ENCODE measurements at regions not wholly inside any gene's neighbourhood (a gene's known extent, or its start where the extent isn't known, plus 50 kb on each side); places are given as distances from the start of the nearest gene placed in this dataset.

DNA sequence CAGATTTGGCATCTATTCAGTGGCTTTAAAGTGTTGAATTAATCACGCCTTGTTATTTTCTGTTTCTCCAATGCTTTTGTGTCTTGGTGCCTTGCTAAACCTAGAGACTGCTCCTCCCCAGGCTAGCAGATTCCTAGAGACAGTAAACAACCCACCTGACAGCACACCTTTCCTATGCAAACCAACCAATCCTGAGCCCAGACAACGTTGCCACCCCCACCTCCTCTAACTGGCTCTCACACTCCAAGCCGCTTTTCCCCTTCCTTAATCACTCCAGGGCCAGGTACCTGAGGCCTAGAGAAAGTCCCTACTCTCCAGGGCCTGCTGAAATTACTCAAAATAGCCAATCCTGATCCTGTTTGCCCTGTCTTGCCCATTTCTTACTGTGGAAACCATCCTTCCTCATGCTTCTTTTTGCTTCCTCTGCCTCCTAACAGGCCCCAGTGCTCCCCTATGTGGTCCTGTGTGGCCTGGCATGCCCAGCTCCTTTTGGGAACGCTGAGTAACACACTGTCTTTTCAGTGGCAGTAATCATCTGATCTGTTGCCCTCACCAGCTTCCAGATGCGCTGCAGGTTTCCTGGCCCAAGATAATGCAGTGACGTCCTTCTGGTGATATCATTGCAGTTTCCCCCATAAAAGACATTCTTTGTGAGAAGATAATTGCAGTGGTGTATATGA, 53.4 kb downstream of the GAS1 start:
- H3K9me3 ChIP-seq (ENCODE audit: insufficient read depth, low read length), result no peaks in the 10 kb centered on the region
- H3K4me2 ChIP-seq (ENCODE audit: low read length), result no peak overlapping the region
- no peaks in the 10 kb centered on the region for H3K4me1 ChIP-seq (ENCODE audit: low read length)
- no peaks in the 10 kb centered on the region for H3K27me3 ChIP-seq (ENCODE audit: low read depth, low read length)
- no peaks in the 10 kb centered on the region for H4K20me1 ChIP-seq (ENCODE audit: insufficient read depth, low read length)
- H3K36me3 ChIP-seq (replicated peaks; ENCODE audit: low read depth, low read length), result no peaks in the 10 kb centered on the region
- TF ChIP-seq, protein P1, sequence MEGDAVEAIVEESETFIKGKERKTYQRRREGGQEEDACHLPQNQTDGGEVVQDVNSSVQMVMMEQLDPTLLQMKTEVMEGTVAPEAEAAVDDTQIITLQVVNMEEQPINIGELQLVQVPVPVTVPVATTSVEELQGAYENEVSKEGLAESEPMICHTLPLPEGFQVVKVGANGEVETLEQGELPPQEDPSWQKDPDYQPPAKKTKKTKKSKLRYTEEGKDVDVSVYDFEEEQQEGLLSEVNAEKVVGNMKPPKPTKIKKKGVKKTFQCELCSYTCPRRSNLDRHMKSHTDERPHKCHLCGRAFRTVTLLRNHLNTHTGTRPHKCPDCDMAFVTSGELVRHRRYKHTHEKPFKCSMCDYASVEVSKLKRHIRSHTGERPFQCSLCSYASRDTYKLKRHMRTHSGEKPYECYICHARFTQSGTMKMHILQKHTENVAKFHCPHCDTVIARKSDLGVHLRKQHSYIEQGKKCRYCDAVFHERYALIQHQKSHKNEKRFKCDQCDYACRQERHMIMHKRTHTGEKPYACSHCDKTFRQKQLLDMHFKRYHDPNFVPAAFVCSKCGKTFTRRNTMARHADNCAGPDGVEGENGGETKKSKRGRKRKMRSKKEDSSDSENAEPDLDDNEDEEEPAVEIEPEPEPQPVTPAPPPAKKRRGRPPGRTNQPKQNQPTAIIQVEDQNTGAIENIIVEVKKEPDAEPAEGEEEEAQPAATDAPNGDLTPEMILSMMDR (IDR thresholded peaks at IDR 0.05; ENCODE audit: low read depth, low read length), result no peak
- TF ChIP-seq EZH2phosphoT487 (IDR thresholded peaks at IDR 0.05; ENCODE audit: low read depth), result no peak
- H3K4me3 ChIP-seq (ENCODE audit: low read length), result no peak overlapping the region
- H3K9ac ChIP-seq (ENCODE audit: low read length), result no peak overlapping the region
- no peaks in the 10 kb centered on the region for H3K79me2 ChIP-seq (ENCODE audit: low read length)
- H3K27ac ChIP-seq (ENCODE audit: low read length), result no peak overlapping the region
- H2AFZ ChIP-seq (ENCODE audit: low read depth, low read length), result no peak overlapping the region

DNA sequence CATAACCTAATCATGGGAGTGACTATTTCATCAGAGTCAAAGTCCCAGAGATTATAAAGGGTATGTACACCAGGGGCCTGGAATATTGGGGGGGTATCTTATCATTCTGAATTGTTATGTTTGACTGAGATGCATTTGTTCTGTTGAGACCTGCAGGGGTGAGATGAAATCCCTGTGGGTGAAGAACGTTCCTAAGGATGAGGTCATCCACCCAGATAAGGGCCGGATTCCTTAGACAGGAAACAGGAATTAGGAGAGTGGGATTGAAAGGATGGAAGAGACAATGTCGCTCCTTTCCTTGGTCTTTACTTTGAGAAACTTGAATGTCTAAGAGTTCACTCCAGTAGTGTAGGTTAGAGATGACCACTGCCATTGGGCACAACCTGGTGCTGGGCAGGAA, 54.7 kb downstream of the GAS1 start:
- H3K27me3 ChIP-seq (ENCODE audit: low read depth, low read length), result no peaks in the 10 kb centered on the region
- H3K9ac ChIP-seq (ENCODE audit: low read length), result no peak overlapping the region
- H3K27ac ChIP-seq (ENCODE audit: low read length), result no peak overlapping the region
- no peaks in the 10 kb centered on the region for H4K20me1 ChIP-seq (ENCODE audit: insufficient read depth, low read length)
- H2AFZ ChIP-seq (ENCODE audit: low read depth, low read length), result no peak overlapping the region
- H3K36me3 ChIP-seq (replicated peaks; ENCODE audit: low read depth, low read length), result no peaks in the 10 kb centered on the region
- no peak overlapping the region for H3K4me3 ChIP-seq (ENCODE audit: low read length)
- TF ChIP-seq EZH2phosphoT487 (IDR thresholded peaks at IDR 0.05; ENCODE audit: low read depth), result no peak
- TF ChIP-seq, protein P1 (IDR thresholded peaks at IDR 0.05; ENCODE audit: low read depth, low read length), result no peak
- no peak overlapping the region for H3K4me2 ChIP-seq (ENCODE audit: low read length)
- H3K4me1 ChIP-seq (ENCODE audit: low read length), result no peaks in the 10 kb centered on the region
- no peaks in the 10 kb centered on the region for H3K79me2 ChIP-seq (ENCODE audit: low read length)
- H3K9me3 ChIP-seq (ENCODE audit: insufficient read depth, low read length), result no peaks in the 10 kb centered on the region

DNA sequence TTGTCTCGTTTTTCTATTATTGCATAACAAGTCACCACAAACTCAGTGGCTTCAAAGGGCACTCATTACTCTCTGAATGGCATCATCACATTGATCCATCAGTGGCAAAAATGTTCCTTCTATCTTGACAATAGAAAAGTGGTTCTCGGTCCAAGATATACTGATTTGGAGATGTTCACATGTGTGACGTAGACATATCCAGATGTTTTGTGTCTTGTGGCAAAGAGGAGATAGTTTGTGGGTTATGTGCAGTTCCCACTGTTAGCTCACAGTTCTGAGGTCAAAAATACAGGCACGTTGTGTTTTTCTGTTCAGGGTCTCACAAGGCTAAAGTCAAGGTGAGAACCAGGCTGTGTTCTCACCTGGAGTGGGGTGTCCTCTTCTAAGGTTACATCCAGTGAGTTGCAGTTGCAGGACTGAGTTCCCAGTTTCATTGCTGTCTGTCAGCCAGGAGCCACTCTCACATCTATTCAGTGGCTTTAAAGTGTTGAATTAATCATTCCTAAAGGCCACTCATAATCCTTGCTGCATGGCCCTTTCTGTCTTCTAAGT, 55.3 kb downstream of the GAS1 start:
- Histone ChIP-seq H3K4me1 (ENCODE audit: low read length) (no peaks in the 10 kb centered on the region), H4K20me1 (ENCODE audit: insufficient read depth, low read length) (no peaks in the 10 kb centered on the region), H3K9me3 (ENCODE audit: insufficient read depth, low read length) (no peaks in the 10 kb centered on the region), H3K4me3 (ENCODE audit: low read length) (no peak overlapping the region), H3K27ac (ENCODE audit: low read length) (no peak overlapping the region), H3K36me3 (replicated peaks; ENCODE audit: low read depth, low read length) (no peaks in the 10 kb centered on the region), H2AFZ (ENCODE audit: low read depth, low read length) (no peak overlapping the region), H3K4me2 (ENCODE audit: low read length) (no peak overlapping the region), H3K27me3 (ENCODE audit: low read depth, low read length) (no peaks in the 10 kb centered on the region), H3K79me2 (ENCODE audit: low read length) (no peaks in the 10 kb centered on the region), H3K9ac (ENCODE audit: low read length) (no peak overlapping the region)
- TF ChIP-seq, protein P1 (IDR thresholded peaks at IDR 0.05; ENCODE audit: low read depth, low read length), result no peak
- no peak for TF ChIP-seq EZH2phosphoT487 (IDR thresholded peaks at IDR 0.05; ENCODE audit: low read depth)

DNA sequence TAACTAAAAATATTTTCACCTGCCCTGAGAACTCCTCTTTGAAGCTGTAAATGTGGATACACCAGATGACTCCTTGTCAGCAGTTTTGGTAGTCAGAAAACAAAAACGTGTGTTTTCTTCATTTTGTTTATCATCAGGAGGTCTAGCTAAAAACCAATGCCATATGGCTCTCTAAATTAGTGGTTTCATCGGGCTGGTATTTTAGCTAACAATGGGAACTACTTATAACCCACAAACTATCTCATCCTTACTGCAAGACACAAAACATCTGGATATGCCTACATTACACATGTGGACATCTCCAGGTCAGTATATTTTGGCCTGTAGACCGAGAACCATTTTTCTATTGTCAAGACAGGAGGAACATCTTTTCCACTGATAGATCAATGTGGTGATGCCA, 56.2 kb downstream of the GAS1 start:
- H3K79me2 ChIP-seq (ENCODE audit: low read length), result no peaks in the 10 kb centered on the region
- H3K36me3 ChIP-seq (replicated peaks; ENCODE audit: low read depth, low read length), result no peaks in the 10 kb centered on the region
- no peaks in the 10 kb centered on the region for H3K4me1 ChIP-seq (ENCODE audit: low read length)
- TF ChIP-seq, protein P1 (IDR thresholded peaks at IDR 0.05; ENCODE audit: low read depth, low read length), result no peak
- TF ChIP-seq EZH2phosphoT487 (IDR thresholded peaks at IDR 0.05; ENCODE audit: low read depth), result no peak
- no peak overlapping the region for H2AFZ ChIP-seq (ENCODE audit: low read depth, low read length)
- H3K4me3 ChIP-seq (ENCODE audit: low read length), result no peak overlapping the region
- H3K4me2 ChIP-seq (ENCODE audit: low read length), result no peak overlapping the region
- no peak overlapping the region for H3K27ac ChIP-seq (ENCODE audit: low read length)
- H3K27me3 ChIP-seq (ENCODE audit: low read depth, low read length), result no peaks in the 10 kb centered on the region
- H3K9me3 ChIP-seq (ENCODE audit: insufficient read depth, low read length), result no peaks in the 10 kb centered on the region
- H3K9ac ChIP-seq (ENCODE audit: low read length), result no peak overlapping the region
- H4K20me1 ChIP-seq (ENCODE audit: insufficient read depth, low read length), result no peaks in the 10 kb centered on the region
